Endothelial cell of umbilical vein (primary cell): ENCODE measurements at regions not wholly inside any gene's neighbourhood (a gene's known extent, or its start where the extent isn't known, plus 50 kb on each side); places are given as distances from the start of the nearest gene placed in this dataset.

Experiments
- BruUV-seq: library from RNA; stranded (reverse); fragments of 400-500 nt; replicated peaks from 2 replicates; lab custom pipeline; 2021; lab: Mats Ljungman, UMichigan
- CTCF ChIA-PET: fragments of 300-600, 350-600 bp; sonication (Branson Sonifier 250); formaldehyde crosslinking; loops from one replicate; lab custom pipeline; 2021; ENCODE audit warnings: antibody characterized with exemption, inconsistent platforms; lab: Charles Lee
- POLR2A ChIA-PET: fragments of 300-600, 350-600 bp; sonication (Branson Sonifier 250); formaldehyde crosslinking; loops from one replicate; lab custom pipeline; 2021; ENCODE audit warnings: antibody characterized with exemption, inconsistent platforms; lab: Charles Lee
- DNase-seq: peaks from one replicate; pipeline ENCODE4 v3.0.0-alpha.2; 2011; ENCODE audit warnings: low read depth, low spot score
- FAIRE-seq: peaks from 2 replicates; lab custom pipeline; 2011; peaks lifted over from hg19 to GRCh38; lab: Jason Lieb, UNC
- H2AFZ ChIP-seq: 2 replicates; pipeline ENCODE4 v1.6.0; 2012; ENCODE audit warnings: low read depth, low read length, control low read depth, inconsistent platforms
- H3K27ac ChIP-seq: 2 replicates; pipeline ENCODE4 v1.5.1; 2011; ENCODE audit warnings: low read depth, mild to moderate bottlenecking, control low read depth, low read length, moderate library complexity; ENCODE audit not compliant: insufficient read depth
- H3K27me3 ChIP-seq, 2 experiments: 2 replicates each; pipeline versions ENCODE4 v1.6.0 to v1.6.1; 2011; ENCODE audit warnings: low read length in 2 of 2, mixed read lengths in 1 of 2; ENCODE audit not compliant: control insufficient read depth in 2 of 2, insufficient read depth in 2 of 2
- H3K36me3 ChIP-seq, 2 experiments: 2 replicates in 1 of 2; 3 replicates in 1 of 2; pipeline ENCODE4 v1.5.1; 2011; ENCODE audit warnings: low read length in 2 of 2, mild to moderate bottlenecking in 1 of 2, moderate library complexity in 1 of 2; ENCODE audit not compliant: control insufficient read depth in 2 of 2, insufficient read depth in 2 of 2; ENCODE audit errors: extremely low read depth in 1 of 2
- H3K4me1 ChIP-seq: 3 replicates; pipeline ENCODE4 v1.5.1; 2011; ENCODE audit warnings: mild to moderate bottlenecking, low read length; ENCODE audit not compliant: control insufficient read depth, insufficient read depth; ENCODE audit errors: extremely low read depth
- H3K4me2 ChIP-seq: 2 replicates; pipeline ENCODE4 v1.6.1; 2011; ENCODE audit warnings: low read length, control low read depth, mixed read lengths; ENCODE audit not compliant: insufficient read depth
- H3K4me3 ChIP-seq, 3 experiments: fragments of 200-600 bp in 1 of 3; sonication (generic), shearing (Covaris generic) in 1 of 3; replicated peaks in 1 of 3; 2 replicates each; pipeline ENCODE4 v1.5.1; 2011 to 2016; ENCODE audit warnings: control low read depth in 3 of 3, low read length in 3 of 3, mild to moderate bottlenecking in 2 of 3, inconsistent platforms in 1 of 3, low read depth in 1 of 3, moderate library complexity in 1 of 3; ENCODE audit not compliant: insufficient read depth in 1 of 3
- H3K79me2 ChIP-seq: 2 replicates; pipeline ENCODE4 v1.6.0; 2012; ENCODE audit warnings: low read length, inconsistent platforms; ENCODE audit not compliant: control insufficient read depth, insufficient read depth
- H3K9ac ChIP-seq: replicated peaks from 2 replicates; pipeline ENCODE3; 2011; ENCODE audit warnings: low read length, control low read depth; ENCODE audit not compliant: insufficient read depth; ENCODE audit errors: extremely low read depth
- H3K9me1 ChIP-seq: replicated peaks from 3 replicates; pipeline ENCODE4 v1.6.0; 2011; ENCODE audit warnings: mild to moderate bottlenecking, low read length; ENCODE audit not compliant: control insufficient read depth, insufficient read depth; ENCODE audit errors: extremely low read depth
- H3K9me3 ChIP-seq: replicated peaks from 2 replicates; pipeline ENCODE4 v1.5.1; 2012; ENCODE audit warnings: low read length, inconsistent platforms; ENCODE audit not compliant: control insufficient read depth, insufficient read depth
- H4K20me1 ChIP-seq: replicated peaks from 2 replicates; pipeline ENCODE3; 2011; ENCODE audit warnings: mild to moderate bottlenecking, low read length; ENCODE audit not compliant: control insufficient read depth, insufficient read depth; ENCODE audit errors: extremely low read depth
- EZH2 ChIP-seq: IDR thresholded peaks from 2 replicates; pipeline ENCODE4 v1.6.1; 2012; ENCODE audit warnings: borderline replicate concordance, low read depth, mild to moderate bottlenecking, moderate library complexity, low read length, inconsistent platforms; ENCODE audit not compliant: severe bottlenecking
- FOS ChIP-seq: IDR thresholded peaks from 2 replicates; pipeline ENCODE4 v1.6.1; 2011; ENCODE audit warnings: mild to moderate bottlenecking, low read length, moderate library complexity, borderline replicate concordance; ENCODE audit not compliant: insufficient read depth
- GATA2 ChIP-seq: IDR thresholded peaks from 2 replicates; pipeline ENCODE4 v1.7.0; 2011; ENCODE audit warnings: low read depth, mild to moderate bottlenecking, moderate library complexity, mixed read lengths, low read length; ENCODE audit not compliant: insufficient read length, insufficient read depth
- JUN ChIP-seq: IDR thresholded peaks from 2 replicates; pipeline ENCODE4 v1.6.1; 2011; ENCODE audit warnings: borderline replicate concordance, low read depth; ENCODE audit not compliant: insufficient read length, insufficient read depth
- MYC ChIP-seq: IDR thresholded peaks from one replicate; pipeline ENCODE4 v1.6.1; 2011; ENCODE audit warnings: mild to moderate bottlenecking, low read depth, low read length
- POLR2A ChIP-seq: IDR thresholded peaks from 2 replicates; pipeline ENCODE4 v1.6.1; 2012; ENCODE audit warnings: low read depth, mild to moderate bottlenecking, control low read depth, low read length
- POLR2AphosphoS5 ChIP-seq: IDR thresholded peaks from 2 replicates; pipeline ENCODE4 v1.6.1; 2012; ENCODE audit warnings: low read depth, mild to moderate bottlenecking, control low read depth, low read length, moderate library complexity; ENCODE audit not compliant: insufficient read depth
- dilution Hi-C: fragments of 300-500 bp; cut with MboI; formaldehyde crosslinking; loops from one replicate; pipeline ENCODE4 v1.15.0; 2019; ENCODE audit warnings: low sequenced_read_pairs; ENCODE audit not compliant: extremely low pct_ligation_motif_present
- intact Hi-C: fragments of 100-400 bp; cut with micrococcal nuclease; formaldehyde crosslinking; loops from one replicate; pipeline ENCODE4 v1.10.0; 2022
- TF ChIP-seq, protein P1 (sequence below): IDR thresholded peaks from 2 replicates; pipeline ENCODE4 v1.6.1; 2011; ENCODE audit not compliant: insufficient read depth, insufficient read length
- TF ChIP-seq, protein P2 (sequence below), 2 donors: IDR thresholded peaks; 1 replicate in 1 of 2; 2 replicates in 1 of 2; pipeline ENCODE4 v1.5.1; 2011; ENCODE audit warnings: low read length in 2 of 2, mild to moderate bottlenecking in 2 of 2, moderate library complexity in 2 of 2, control low read depth in 1 of 2, inconsistent platforms in 1 of 2, low read depth in 1 of 2; ENCODE audit not compliant: insufficient read depth in 1 of 2; ENCODE audit errors: extremely low read depth in 1 of 2

DNA sequence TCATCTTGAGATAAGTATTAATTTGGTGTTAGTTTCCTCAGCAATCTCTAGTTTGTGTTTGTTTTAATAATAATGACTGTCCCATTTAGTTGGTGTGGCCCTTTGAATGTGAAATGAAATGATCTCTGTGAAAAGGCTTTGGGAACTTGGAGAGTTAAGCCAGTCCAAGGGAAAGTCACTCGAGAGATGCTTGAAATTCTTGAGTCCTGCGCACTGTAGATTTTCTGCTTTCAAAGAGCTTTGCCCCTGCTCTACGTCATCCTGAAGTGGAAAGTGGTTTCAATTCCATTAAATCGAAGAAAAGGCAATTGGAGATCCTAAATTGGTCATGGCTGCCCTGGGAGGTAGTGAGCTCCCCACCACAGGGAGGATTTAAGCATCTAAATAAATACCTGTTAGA lies 403.8 kb downstream of the ZNF536 start:
- TF ChIP-seq JUN (no peak), MYC (no peak), FOS (no peak), EZH2 (no peak), POLR2A (no peak)
- TF ChIP-seq, protein P1, sequence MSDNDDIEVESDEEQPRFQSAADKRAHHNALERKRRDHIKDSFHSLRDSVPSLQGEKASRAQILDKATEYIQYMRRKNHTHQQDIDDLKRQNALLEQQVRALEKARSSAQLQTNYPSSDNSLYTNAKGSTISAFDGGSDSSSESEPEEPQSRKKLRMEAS = no peak
- H4K20me1 ChIP-seq = no peaks in the 10 kb centered on the region
- no peak overlapping the region for H3K27ac ChIP-seq
- ChIA-PET POLR2A (no interaction called here), CTCF (no interaction called here)
- H2AFZ ChIP-seq = no peak overlapping the region
- no peak overlapping the region for H3K4me3 ChIP-seq
- dilution Hi-C loops = no loop called here
- no peaks in the 10 kb centered on the region for H3K4me1 ChIP-seq
- H3K36me3 ChIP-seq = no peaks in the 10 kb centered on the region
- H3K9ac ChIP-seq = no peak overlapping the region
- no peaks in the 10 kb centered on the region for H3K27me3 ChIP-seq
- no peak for DNase-seq
- no peaks in the 10 kb centered on the region for H3K79me2 ChIP-seq
- H3K4me2 ChIP-seq = no peak overlapping the region
- no peaks in the 10 kb centered on the region for H3K9me1 ChIP-seq
- no peak for FAIRE-seq
- intact Hi-C loops = no loop called here
- no TSS peak for BruUV-seq
- H3K9me3 ChIP-seq = peaks cover 6% of the 10 kb centered on the region

DNA sequence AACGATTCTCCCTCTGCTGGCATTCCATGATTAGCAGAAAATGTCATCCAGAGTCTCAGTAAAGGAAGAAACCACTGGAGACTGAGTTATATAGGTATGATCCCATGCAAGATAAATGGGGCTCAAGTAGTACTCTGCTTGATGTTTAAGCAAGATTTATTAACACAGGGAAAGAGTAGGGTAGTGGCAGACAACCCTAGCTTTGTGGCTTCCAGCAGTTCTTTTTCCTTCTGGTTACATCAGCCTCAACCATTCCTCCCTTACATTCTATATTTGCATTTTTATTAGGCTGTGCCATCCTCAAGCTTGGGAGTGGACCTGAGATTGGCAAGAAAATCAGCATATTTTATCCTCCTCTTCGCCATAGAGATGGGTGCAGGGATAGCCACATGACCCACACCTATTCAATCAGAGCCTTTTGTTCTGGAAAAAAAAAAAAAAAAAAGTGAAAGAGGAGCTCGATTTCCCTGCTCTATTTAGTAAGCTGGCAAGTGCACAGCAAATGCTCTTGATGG lies 402.1 kb downstream of the ZNF536 start:
- CTCF ChIA-PET = no interaction called here
- no peak overlapping the region for H3K27ac ChIP-seq
- H3K27me3 ChIP-seq = no peaks in the 10 kb centered on the region
- H3K9me3 ChIP-seq = peaks cover 3% of the 10 kb centered on the region
- H2AFZ ChIP-seq = no peak overlapping the region
- no peak for DNase-seq
- dilution Hi-C loops (no loop called here), intact Hi-C loops (no loop called here)
- no peak overlapping the region for H3K4me3 ChIP-seq
- no peak for TF ChIP-seq POLR2AphosphoS5
- no peak for TF ChIP-seq JUN
- no peak for TF ChIP-seq POLR2A
- TF ChIP-seq, protein P1 = no peak
- no peak for TF ChIP-seq MYC
- no peak for TF ChIP-seq FOS
- TF ChIP-seq EZH2 = no peak
- TF ChIP-seq, protein P2, sequence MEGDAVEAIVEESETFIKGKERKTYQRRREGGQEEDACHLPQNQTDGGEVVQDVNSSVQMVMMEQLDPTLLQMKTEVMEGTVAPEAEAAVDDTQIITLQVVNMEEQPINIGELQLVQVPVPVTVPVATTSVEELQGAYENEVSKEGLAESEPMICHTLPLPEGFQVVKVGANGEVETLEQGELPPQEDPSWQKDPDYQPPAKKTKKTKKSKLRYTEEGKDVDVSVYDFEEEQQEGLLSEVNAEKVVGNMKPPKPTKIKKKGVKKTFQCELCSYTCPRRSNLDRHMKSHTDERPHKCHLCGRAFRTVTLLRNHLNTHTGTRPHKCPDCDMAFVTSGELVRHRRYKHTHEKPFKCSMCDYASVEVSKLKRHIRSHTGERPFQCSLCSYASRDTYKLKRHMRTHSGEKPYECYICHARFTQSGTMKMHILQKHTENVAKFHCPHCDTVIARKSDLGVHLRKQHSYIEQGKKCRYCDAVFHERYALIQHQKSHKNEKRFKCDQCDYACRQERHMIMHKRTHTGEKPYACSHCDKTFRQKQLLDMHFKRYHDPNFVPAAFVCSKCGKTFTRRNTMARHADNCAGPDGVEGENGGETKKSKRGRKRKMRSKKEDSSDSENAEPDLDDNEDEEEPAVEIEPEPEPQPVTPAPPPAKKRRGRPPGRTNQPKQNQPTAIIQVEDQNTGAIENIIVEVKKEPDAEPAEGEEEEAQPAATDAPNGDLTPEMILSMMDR (IDR thresholded peaks at IDR 0.05; ENCODE audit: extremely low read depth in 1 of 2, insufficient read depth in 1 of 2, low read depth in 1 of 2, low read length in 2 of 2) = no peak
- no peak for TF ChIP-seq GATA2
- no peaks in the 10 kb centered on the region for H3K9me1 ChIP-seq
- no peaks in the 10 kb centered on the region for H3K36me3 ChIP-seq
- no peaks in the 10 kb centered on the region for H3K4me1 ChIP-seq
- H3K79me2 ChIP-seq = no peaks in the 10 kb centered on the region
- H3K9ac ChIP-seq = no peak overlapping the region
- BruUV-seq = no TSS peak
- POLR2A ChIA-PET = no interaction called here
- no peak for FAIRE-seq
- no peaks in the 10 kb centered on the region for H4K20me1 ChIP-seq
- no peak overlapping the region for H3K4me2 ChIP-seq
